OCI-LY3 (cell line): ENCODE measurements at regions not wholly inside any gene's neighbourhood (a gene's known extent, or its start where the extent isn't known, plus 50 kb on each side); places are given as distances from the start of the nearest gene placed in this dataset.

Experiments used
- CTCF ChIP-seq: fragments of 200-600, 300-600 bp; sonication (generic); IDR thresholded peaks from 2 replicates; pipeline ENCODE4 v1.5.1; 2014; ENCODE audit warnings: antibody characterized with exemption, low read length, low read depth
- EZH2phosphoT487 ChIP-seq: fragments of 200-600 bp; shearing (Covaris generic); IDR thresholded peaks from 2 replicates; pipeline ENCODE4 v1.6.1; 2018; ENCODE audit warnings: antibody characterized with exemption, mixed run types, low read depth

DNA sequence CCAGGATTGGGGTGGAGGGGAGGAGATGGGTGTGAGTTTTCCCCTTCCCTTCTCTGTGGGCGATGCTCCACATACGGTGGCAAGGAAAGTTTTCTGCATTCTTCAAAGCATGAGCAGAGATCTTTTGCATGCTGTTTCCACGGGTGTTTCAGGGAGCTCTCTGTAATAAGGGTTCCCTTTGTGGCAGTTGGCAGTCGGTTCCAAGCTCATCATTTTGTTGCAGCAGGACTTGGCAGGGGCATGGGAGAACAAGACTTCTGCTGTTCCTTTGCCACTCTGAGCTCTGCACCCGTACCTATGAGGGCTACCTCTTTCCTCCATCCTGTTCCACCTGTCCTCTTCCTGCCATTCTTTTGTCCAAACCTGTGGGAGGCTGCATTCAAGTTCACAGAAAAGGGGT lies 71.3 kb upstream of the SPRED2 start:
- TF ChIP-seq CTCF = no peak
- no peak for TF ChIP-seq EZH2phosphoT487
